ENCODE measurements at regions not wholly inside any gene's neighbourhood (a gene's known extent, or its start where the extent isn't known, plus 50 kb on each side); places are given as distances from the start of the nearest gene placed in this dataset.

DNA sequence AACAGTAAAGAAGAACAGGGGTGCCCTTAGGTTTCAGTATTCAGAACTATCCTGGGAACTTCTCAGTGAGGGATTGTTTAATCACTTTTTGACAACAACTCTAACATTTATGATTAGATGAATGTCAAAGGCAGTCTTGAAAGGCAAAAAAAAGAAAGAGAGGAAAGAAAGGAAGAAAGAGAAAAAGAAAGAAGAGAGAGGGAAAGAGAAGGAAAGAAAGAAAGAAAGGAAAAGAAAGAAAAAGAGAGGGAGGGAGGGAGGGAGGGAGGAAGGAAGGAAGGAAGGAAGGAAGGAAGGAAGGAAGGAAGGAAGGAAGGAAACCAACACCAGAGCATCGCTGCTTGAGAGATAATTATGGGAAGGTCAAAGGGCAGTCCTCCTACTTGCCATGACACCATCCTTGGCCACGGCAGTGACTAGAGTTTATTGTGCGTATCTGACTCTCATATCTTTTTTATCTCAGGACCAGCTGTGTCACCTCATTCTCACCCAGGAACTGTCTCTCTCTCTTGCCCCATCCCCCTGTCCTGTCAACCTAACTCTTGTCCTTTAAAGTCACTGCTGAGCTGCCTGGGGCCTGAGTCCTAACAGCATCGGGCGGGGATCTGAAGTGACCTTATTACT, 96.8 kb upstream of the ATXN1 start:
- no peak overlapping the region for H3K4me3 ChIP-seq (ENCODE audit: insufficient read depth, low read depth, low read length)
- BruUV-seq (replicated peaks), result no TSS peak
- no peaks in the 10 kb centered on the region for H3K36me3 ChIP-seq (ENCODE audit: control insufficient read depth, insufficient read depth, low read length)
- no peak overlapping the region for H2AK9ac ChIP-seq (replicated peaks; ENCODE audit: low read depth, low read length, poor library complexity)
- no peak overlapping the region for H2BK20ac ChIP-seq (ENCODE audit: low read depth, low read length)
- no peak overlapping the region for H3K14ac ChIP-seq (replicated peaks; ENCODE audit: low read depth, low read length)
- no peak overlapping the region for H2BK5ac ChIP-seq (ENCODE audit: low read depth, low read length, poor library complexity, severe bottlenecking)
- ATAC-seq (ENCODE audit: low read depth), result no peak
- H2AFZ ChIP-seq (replicated peaks; ENCODE audit: low read length, poor library complexity), result no peak overlapping the region
- H3K4me2 ChIP-seq (ENCODE audit: low read depth, low read length), result no peak overlapping the region
- no peaks in the 10 kb centered on the region for H3K9me3 ChIP-seq (ENCODE audit: control insufficient read depth, insufficient read depth, low read length)
- in situ Hi-C loops (cut with MboI; ENCODE audit: low sequenced_read_pairs), result no loop called here
- TF ChIP-seq RFX5 (IDR thresholded peaks at IDR 0.05; ENCODE audit: low read depth, low read length) (no peak), NFE2L2 (IDR thresholded peaks at IDR 0.05; ENCODE audit: low read depth, low read length) (no peak), FOS (IDR thresholded peaks at IDR 0.05; ENCODE audit: low read depth, low read length) (no peak), RCOR1 (IDR thresholded peaks at IDR 0.05; ENCODE audit: insufficient replicate concordance, low read length) (no peak), SMC3 (IDR thresholded peaks at IDR 0.05; ENCODE audit: low read depth, low read length) (no peak), POLR2A (IDR thresholded peaks at IDR 0.05; ENCODE audit: low read depth, low read length) (no peak), MAFK (IDR thresholded peaks at IDR 0.05; ENCODE audit: low read depth, low read length) (no peak), CHD1 (IDR thresholded peaks at IDR 0.05; ENCODE audit: low read depth, low read length) (no peak), RAD21 (IDR thresholded peaks at IDR 0.05; ENCODE audit: low read length) (no peak), MXI1 (IDR thresholded peaks at IDR 0.05; ENCODE audit: borderline replicate concordance, low read depth, low read length) (no peak), BHLHE40 (IDR thresholded peaks at IDR 0.05; ENCODE audit: low read depth, low read length) (no peak), CEBPB (IDR thresholded peaks at IDR 0.05; ENCODE audit: low read depth, low read length) (no peak), MAZ (IDR thresholded peaks at IDR 0.05; ENCODE audit: borderline replicate concordance, low read depth, low read length) (no peak)
- TF ChIP-seq, protein P1, sequence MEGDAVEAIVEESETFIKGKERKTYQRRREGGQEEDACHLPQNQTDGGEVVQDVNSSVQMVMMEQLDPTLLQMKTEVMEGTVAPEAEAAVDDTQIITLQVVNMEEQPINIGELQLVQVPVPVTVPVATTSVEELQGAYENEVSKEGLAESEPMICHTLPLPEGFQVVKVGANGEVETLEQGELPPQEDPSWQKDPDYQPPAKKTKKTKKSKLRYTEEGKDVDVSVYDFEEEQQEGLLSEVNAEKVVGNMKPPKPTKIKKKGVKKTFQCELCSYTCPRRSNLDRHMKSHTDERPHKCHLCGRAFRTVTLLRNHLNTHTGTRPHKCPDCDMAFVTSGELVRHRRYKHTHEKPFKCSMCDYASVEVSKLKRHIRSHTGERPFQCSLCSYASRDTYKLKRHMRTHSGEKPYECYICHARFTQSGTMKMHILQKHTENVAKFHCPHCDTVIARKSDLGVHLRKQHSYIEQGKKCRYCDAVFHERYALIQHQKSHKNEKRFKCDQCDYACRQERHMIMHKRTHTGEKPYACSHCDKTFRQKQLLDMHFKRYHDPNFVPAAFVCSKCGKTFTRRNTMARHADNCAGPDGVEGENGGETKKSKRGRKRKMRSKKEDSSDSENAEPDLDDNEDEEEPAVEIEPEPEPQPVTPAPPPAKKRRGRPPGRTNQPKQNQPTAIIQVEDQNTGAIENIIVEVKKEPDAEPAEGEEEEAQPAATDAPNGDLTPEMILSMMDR (conservative IDR thresholded peaks at IDR 0.05; ENCODE audit: low read depth, low read length), result no peak
- TF ChIP-seq, protein P2, sequence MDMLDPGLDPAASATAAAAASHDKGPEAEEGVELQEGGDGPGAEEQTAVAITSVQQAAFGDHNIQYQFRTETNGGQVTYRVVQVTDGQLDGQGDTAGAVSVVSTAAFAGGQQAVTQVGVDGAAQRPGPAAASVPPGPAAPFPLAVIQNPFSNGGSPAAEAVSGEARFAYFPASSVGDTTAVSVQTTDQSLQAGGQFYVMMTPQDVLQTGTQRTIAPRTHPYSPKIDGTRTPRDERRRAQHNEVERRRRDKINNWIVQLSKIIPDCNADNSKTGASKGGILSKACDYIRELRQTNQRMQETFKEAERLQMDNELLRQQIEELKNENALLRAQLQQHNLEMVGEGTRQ (IDR thresholded peaks at IDR 0.05; ENCODE audit: low read depth, low read length), result no peak
- TF ChIP-seq, protein P3, sequence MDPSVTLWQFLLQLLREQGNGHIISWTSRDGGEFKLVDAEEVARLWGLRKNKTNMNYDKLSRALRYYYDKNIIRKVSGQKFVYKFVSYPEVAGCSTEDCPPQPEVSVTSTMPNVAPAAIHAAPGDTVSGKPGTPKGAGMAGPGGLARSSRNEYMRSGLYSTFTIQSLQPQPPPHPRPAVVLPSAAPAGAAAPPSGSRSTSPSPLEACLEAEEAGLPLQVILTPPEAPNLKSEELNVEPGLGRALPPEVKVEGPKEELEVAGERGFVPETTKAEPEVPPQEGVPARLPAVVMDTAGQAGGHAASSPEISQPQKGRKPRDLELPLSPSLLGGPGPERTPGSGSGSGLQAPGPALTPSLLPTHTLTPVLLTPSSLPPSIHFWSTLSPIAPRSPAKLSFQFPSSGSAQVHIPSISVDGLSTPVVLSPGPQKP (IDR thresholded peaks at IDR 0.05; ENCODE audit: borderline replicate concordance, low read depth, low read length), result no peak
- no peak for DNase-seq
- H3K27ac ChIP-seq (ENCODE audit: insufficient read depth, low read length), result no peak overlapping the region
- H3K9me1 ChIP-seq (ENCODE audit: insufficient read depth, low read length), result no peaks in the 10 kb centered on the region
- H3K23ac ChIP-seq (ENCODE audit: low read depth, low read length), result no peak overlapping the region
- H4K5ac ChIP-seq (ENCODE audit: low read depth, low read length), result no peak overlapping the region
- CTCF ChIA-PET, result no interaction called here
- H2BK120ac ChIP-seq (ENCODE audit: low read depth, low read length), result no peak overlapping the region
- H3K4ac ChIP-seq (ENCODE audit: low read depth, low read length), result no peak overlapping the region
- H2AK5ac ChIP-seq (ENCODE audit: low read depth, low read length), result no peak overlapping the region
- no peak overlapping the region for H4K8ac ChIP-seq (ENCODE audit: low read depth in 2 of 2, low read length in 2 of 2)
- no peaks in the 10 kb centered on the region for H3K27me3 ChIP-seq (ENCODE audit: control insufficient read depth, insufficient read depth, low read length)
- no peak overlapping the region; the same call in 1 of the 2 replicates for H4K91ac ChIP-seq (ENCODE audit: insufficient read depth, low read depth, low read length)
- dilution Hi-C loops (cut with HindIII; ENCODE audit: low sequenced_read_pairs, unreplicated experiment), result no loop called here
- POLR2A ChIA-PET (ENCODE audit: unreplicated experiment), result no interaction called here
- peaks cover 1% of the 10 kb centered on the region; the same call in 1 of the 2 replicates for H3K4me1 ChIP-seq (ENCODE audit: control insufficient read depth, insufficient read depth, low read length)
- H2BK15ac ChIP-seq (ENCODE audit: low read depth, low read length), result no peak overlapping the region
- intact Hi-C loops (cut with micrococcal nuclease), result no loop called here
- H3K18ac ChIP-seq (ENCODE audit: low read depth, low read length), result no peak overlapping the region
- no peak overlapping the region for H3K56ac ChIP-seq (ENCODE audit: extremely low read depth, insufficient read depth, low read length)
- 60% methylated on average over 2 of the region's 5 CpGs; no CpG with 5 or more reads in 1 of the 2 experiments for WGBS, 2 experiments (ENCODE audit: extremely low coverage in 2 of 2, insufficient read length in 1 of 2)
- H3K79me1 ChIP-seq (ENCODE audit: low read depth in 1 of 2, low read length in 2 of 2), result no peaks in the 10 kb centered on the region
- H3K9ac ChIP-seq (ENCODE audit: low read depth, low read length), result no peak overlapping the region
- no peaks in the 10 kb centered on the region for H4K20me1 ChIP-seq (ENCODE audit: insufficient read depth, low read length)
